ENCODE measurements at regions not wholly inside any gene's neighbourhood (a gene's known extent, or its start where the extent isn't known, plus 50 kb on each side); places are given as distances from the start of the nearest gene placed in this dataset.

GRCh38 chr9:90967145-90967538 lies 165.5 kb downstream of the SYK start:
- in situ Hi-C loops (cut with MboI; ENCODE audit: low sequenced_read_pairs, unreplicated experiment) = no loop called here
- TF ChIP-seq CTCF (IDR thresholded peaks at IDR 0.05; ENCODE audit: borderline replicate concordance, control extremely low read depth, extremely low read depth, insufficient read depth, missing control alignments) = no peak
- no peak for DNase-seq (ENCODE audit: low spot score)

- in situ Hi-C loops (cut with MboI; ENCODE audit: low sequenced_read_pairs, unreplicated experiment) = no loop called here
- no peak for DNase-seq (ENCODE audit: low spot score)
- no peak for TF ChIP-seq CTCF (IDR thresholded peaks at IDR 0.05; ENCODE audit: borderline replicate concordance, control extremely low read depth, extremely low read depth, insufficient read depth, missing control alignments)
Measured at GRCh38 chr9:90969021-90969675, 167.5 kb downstream of the SYK start.

GRCh38 chr9:90970608-90971007 lies 169.0 kb downstream of the SYK start:
- no peak for DNase-seq (ENCODE audit: low spot score)
- in situ Hi-C loops (cut with MboI; ENCODE audit: low sequenced_read_pairs, unreplicated experiment) = no loop called here
- no peak for TF ChIP-seq CTCF (IDR thresholded peaks at IDR 0.05; ENCODE audit: borderline replicate concordance, control extremely low read depth, extremely low read depth, insufficient read depth, missing control alignments)

GRCh38 chr9:90972057-90972456 lies 170.4 kb downstream of the SYK start:
- in situ Hi-C loops (cut with MboI; ENCODE audit: low sequenced_read_pairs, unreplicated experiment) = no loop called here
- TF ChIP-seq CTCF (IDR thresholded peaks at IDR 0.05; ENCODE audit: borderline replicate concordance, control extremely low read depth, extremely low read depth, insufficient read depth, missing control alignments) = no peak
- no peak for DNase-seq (ENCODE audit: low spot score)

GRCh38 chr9:90974016-90974415 lies 172.4 kb downstream of the SYK start:
- DNase-seq (ENCODE audit: low spot score) = no peak
- no peak for TF ChIP-seq CTCF (IDR thresholded peaks at IDR 0.05; ENCODE audit: borderline replicate concordance, control extremely low read depth, extremely low read depth, insufficient read depth, missing control alignments)
- in situ Hi-C loops (cut with MboI; ENCODE audit: low sequenced_read_pairs, unreplicated experiment) = no loop called here

- in situ Hi-C loops (cut with MboI; ENCODE audit: low sequenced_read_pairs, unreplicated experiment) = no loop called here
- TF ChIP-seq CTCF (IDR thresholded peaks at IDR 0.05; ENCODE audit: borderline replicate concordance, control extremely low read depth, extremely low read depth, insufficient read depth, missing control alignments) = no peak
- no peak for DNase-seq (ENCODE audit: low spot score)
Measured at GRCh38 chr9:90974643-90975245, 173.1 kb downstream of the SYK start.
